GM12873 (cell line): ENCODE measurements at regions not wholly inside any gene's neighbourhood (a gene's known extent, or its start where the extent isn't known, plus 50 kb on each side); places are given as distances from the start of the nearest gene placed in this dataset.

Experiments used
- CTCF ChIP-seq: IDR thresholded peaks from 2 replicates; pipeline ENCODE4 v1.5.1; 2012; ENCODE audit warnings: low read depth, mild to moderate bottlenecking, moderate library complexity, low read length, control low read depth; ENCODE audit not compliant: insufficient read depth; ENCODE audit errors: missing control alignments

- TF ChIP-seq CTCF = no peak
Observed at GRCh38 chr21:15227919-15228318, 163.1 kb upstream of the NRIP1 start.

- no peak for TF ChIP-seq CTCF
Observed at GRCh38 chr21:15229390-15229789, 164.6 kb upstream of the NRIP1 start.

GRCh38 chr21:15233611-15234010 is 168.8 kb upstream of the NRIP1 start:
- no peak for TF ChIP-seq CTCF

- TF ChIP-seq CTCF = no peak
Observed at GRCh38 chr21:15236111-15236510, 171.3 kb upstream of the NRIP1 start.

GRCh38 chr21:15240848-15241247 is 176.0 kb upstream of the NRIP1 start:
- TF ChIP-seq CTCF = no peak

GRCh38 chr21:15241997-15242736 is 177.4 kb upstream of the NRIP1 start:
- TF ChIP-seq CTCF = no peak

- no peak for TF ChIP-seq CTCF
Observed at GRCh38 chr21:15242906-15243305, 178.1 kb upstream of the NRIP1 start.
